Thoracic aorta (tissue), 2 donors: ENCODE measurements at regions not wholly inside any gene's neighbourhood (a gene's known extent, or its start where the extent isn't known, plus 50 kb on each side); places are given as distances from the start of the nearest gene placed in this dataset.
"Not testable (repeated sequence)": the region's sequence is repeated elsewhere in the genome, so short reads cannot be mapped to it uniquely, and the experiment has no call there.

Experiments used
- ATAC-seq: fragments of 150-250 bp; one replicate; pipeline ENCODE4 v1.8.0; 2017; ENCODE audit warnings: low read depth; ENCODE audit not compliant: insufficient number of reproducible peaks, low FRiP score
- DNase-seq: peaks from one replicate; pipeline ENCODE4 v3.0.0-alpha.2; 2020; ENCODE audit warnings: low spot score
- H3K27ac ChIP-seq, 2 donors: fragments of 200-600 bp; sonication (generic); 1 replicate in 1 of 2; 2 replicates in 1 of 2; pipeline ENCODE4 v1.5.1; 2016; ENCODE audit warnings: mild to moderate bottlenecking in 2 of 2, moderate library complexity in 2 of 2
- H3K27me3 ChIP-seq: fragments of 200-600 bp; sonication (generic); replicated peaks from 2 replicates; pipeline ENCODE4 v1.6.0; 2016; ENCODE audit warnings: mild to moderate bottlenecking; ENCODE audit not compliant: insufficient read depth
- H3K36me3 ChIP-seq: fragments of 200-600 bp; sonication (generic); one replicate; pipeline ENCODE4 v1.5.1; 2016
- H3K4me1 ChIP-seq, 2 donors: fragments of 200-600 bp; sonication (generic); 1 replicate in 1 of 2; 2 replicates in 1 of 2; pipeline versions ENCODE4 v1.5.1 to v1.6.0; 2016; ENCODE audit warnings: low read depth in 2 of 2, mild to moderate bottlenecking in 1 of 2; ENCODE audit not compliant: control insufficient read depth in 1 of 2
- H3K4me3 ChIP-seq: fragments of 200-600 bp; sonication (generic); 2 replicates; pipeline ENCODE4 v1.5.1; 2016; ENCODE audit warnings: mild to moderate bottlenecking
- H3K9me3 ChIP-seq: fragments of 200-600 bp; sonication (generic); 2 replicates; pipeline ENCODE4 v1.5.1; 2016
- CTCF ChIP-seq: fragments of 200-600 bp; sonication (generic); IDR thresholded peaks from one replicate; pipeline ENCODE4 v1.5.1; 2019; ENCODE audit warnings: antibody characterized with exemption

GRCh38 chr16:32116080-32116479 lies 137.0 kb upstream of the TP53TG3D start:
- DNase-seq: no peak
- ATAC-seq: no peak
- no peaks in the 10 kb centered on the region for H3K4me1 ChIP-seq
- H3K27me3 ChIP-seq: no peaks in the 10 kb centered on the region
- H3K27ac ChIP-seq: no peak overlapping the region
- H3K36me3 ChIP-seq: no peaks in the 10 kb centered on the region
- no peaks in the 10 kb centered on the region for H3K9me3 ChIP-seq
- TF ChIP-seq CTCF: no peak
- H3K4me3 ChIP-seq: peak overlapping the region; percentile 67

- H3K9me3 ChIP-seq, H3K27me3 ChIP-seq, H3K27ac ChIP-seq, DNase-seq, H3K4me1 ChIP-seq, ATAC-seq, H3K36me3 ChIP-seq: not testable (repeated sequence)
- H3K4me3 ChIP-seq: peak overlapping the region; percentile 67
These were observed 136.6 kb upstream of the TP53TG3D start for GRCh38 chr16:32116533-32116932.

- H3K4me3 ChIP-seq, H3K27ac ChIP-seq, DNase-seq, H3K9me3 ChIP-seq, H3K4me1 ChIP-seq, H3K27me3 ChIP-seq, ATAC-seq, H3K36me3 ChIP-seq: not testable (repeated sequence)
These were observed 132.7 kb upstream of the TP53TG3D start for GRCh38 chr16:32120372-32120771.

- ATAC-seq, H3K4me3 ChIP-seq, H3K9me3 ChIP-seq, H3K27me3 ChIP-seq, H3K4me1 ChIP-seq, DNase-seq, H3K36me3 ChIP-seq, H3K27ac ChIP-seq: not testable (repeated sequence)
These were observed 132.3 kb upstream of the TP53TG3D start for GRCh38 chr16:32120779-32121178.

GRCh38 chr16:32121273-32121900 lies 131.7 kb upstream of the TP53TG3D start:
- not testable (repeated sequence) for H3K4me3 ChIP-seq, H3K27me3 ChIP-seq, DNase-seq, H3K27ac ChIP-seq, H3K36me3 ChIP-seq, H3K4me1 ChIP-seq, H3K9me3 ChIP-seq, ATAC-seq

GRCh38 chr16:32152434-32152833 lies 100.7 kb upstream of the TP53TG3D start:
- not testable (repeated sequence) for H3K27me3 ChIP-seq, DNase-seq, H3K27ac ChIP-seq, ATAC-seq, H3K4me1 ChIP-seq, H3K36me3 ChIP-seq, H3K4me3 ChIP-seq, H3K9me3 ChIP-seq

- not testable (repeated sequence) for DNase-seq, H3K36me3 ChIP-seq, H3K4me3 ChIP-seq, H3K4me1 ChIP-seq, H3K27me3 ChIP-seq, H3K27ac ChIP-seq, ATAC-seq, H3K9me3 ChIP-seq
These were observed 65.0 kb upstream of the TP53TG3D start for GRCh38 chr16:32187918-32188669.

GRCh38 chr16:32202585-32202984 lies 50.5 kb upstream of the TP53TG3D start:
- not testable (repeated sequence) for H3K27me3 ChIP-seq, H3K4me1 ChIP-seq, H3K27ac ChIP-seq, H3K9me3 ChIP-seq, H3K4me3 ChIP-seq, H3K36me3 ChIP-seq, DNase-seq, ATAC-seq
